ENCODE measurements at regions not wholly inside any gene's neighbourhood (a gene's known extent, or its start where the extent isn't known, plus 50 kb on each side); places are given as distances from the start of the nearest gene placed in this dataset.
"Not testable (repeated sequence)": the region's sequence is repeated elsewhere in the genome, so short reads cannot be mapped to it uniquely, and the experiment has no call there.

DNA sequence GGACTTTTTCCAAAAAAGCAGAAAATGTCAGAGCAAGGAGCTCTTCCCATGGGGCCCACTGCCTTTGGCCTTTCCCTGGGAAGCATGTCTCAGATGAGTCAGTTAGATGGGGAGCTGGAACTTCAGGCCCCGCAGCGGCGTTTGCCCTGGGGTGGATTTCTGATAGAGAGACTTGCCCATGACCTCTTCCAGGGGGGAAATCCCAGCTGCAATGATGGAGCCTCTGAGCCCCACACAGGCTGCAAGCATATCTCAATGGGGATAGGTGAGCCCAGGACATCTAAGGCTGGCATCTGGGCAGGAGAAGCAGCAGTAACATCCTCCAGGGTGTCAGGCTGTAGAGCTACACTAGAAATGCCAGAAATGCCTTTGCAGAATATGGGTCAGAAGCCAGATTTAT, 269.2 kb upstream of the TCERG1L start:
- DNase-seq (ENCODE audit: low read depth in 2 of 2), result no peak

DNA sequence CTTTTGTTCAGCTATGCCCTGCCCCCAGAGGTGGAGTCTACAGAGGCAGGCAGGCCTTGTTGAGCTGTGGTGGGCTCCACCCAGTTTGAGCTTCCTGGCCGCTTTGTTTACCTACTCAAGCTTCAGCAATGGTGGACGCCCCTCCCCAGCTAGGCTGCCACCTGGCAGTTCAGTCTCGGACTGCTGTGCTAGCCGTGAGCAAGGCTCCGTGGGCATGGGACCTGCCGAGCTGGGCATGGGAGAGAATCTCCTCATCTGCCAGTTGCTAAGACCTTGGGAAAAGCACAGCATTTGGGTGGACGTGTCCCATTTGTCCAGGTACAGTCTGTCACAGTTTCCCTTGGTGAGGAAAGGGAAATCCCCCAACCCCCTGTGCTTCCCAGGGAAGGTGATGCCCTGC, 270.0 kb upstream of the TCERG1L start:
- not testable (repeated sequence) for DNase-seq (ENCODE audit: low read depth in 2 of 2)

DNA sequence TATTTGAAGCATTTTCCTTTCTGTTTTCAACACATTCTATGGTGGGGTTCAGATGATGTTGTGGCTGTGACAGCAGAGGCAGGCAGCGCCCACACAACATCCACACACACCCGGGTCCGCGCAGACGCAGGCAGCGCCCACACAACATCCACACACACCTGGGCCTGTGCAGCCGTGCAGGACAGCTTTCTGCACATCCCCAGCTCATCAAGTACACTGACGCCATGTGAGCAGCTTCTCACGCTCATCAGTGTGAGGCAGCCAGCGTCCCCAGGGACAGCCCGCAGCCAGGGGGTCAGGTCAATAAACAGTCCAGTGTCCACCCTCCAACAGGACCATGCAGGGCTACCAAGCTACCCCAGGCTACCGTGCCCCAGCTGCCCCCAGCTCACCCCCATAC, 272.8 kb upstream of the TCERG1L start:
- no peak for DNase-seq (ENCODE audit: low read depth in 2 of 2)

DNA sequence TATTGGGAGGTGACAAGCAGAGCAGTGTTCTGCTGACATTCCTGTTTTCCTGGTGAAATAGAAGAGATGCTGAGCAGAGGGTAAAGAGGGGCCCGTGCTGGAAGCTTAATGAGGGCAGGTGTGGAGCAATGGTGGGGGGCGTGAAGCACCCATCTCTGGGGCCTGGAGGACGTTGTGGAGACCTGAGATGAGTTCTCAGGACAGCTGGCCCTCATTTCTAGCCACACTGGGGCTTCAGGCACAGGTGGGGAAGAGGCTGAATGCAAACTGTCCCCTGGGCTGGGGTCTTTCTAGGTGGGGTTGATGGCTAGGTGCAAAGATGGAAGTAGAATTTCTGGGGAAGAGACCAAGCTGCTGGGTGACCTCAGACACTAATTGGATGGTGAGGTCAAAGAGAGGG, 274.2 kb upstream of the TCERG1L start:
- DNase-seq (ENCODE audit: low read depth in 2 of 2), result no peak

DNA sequence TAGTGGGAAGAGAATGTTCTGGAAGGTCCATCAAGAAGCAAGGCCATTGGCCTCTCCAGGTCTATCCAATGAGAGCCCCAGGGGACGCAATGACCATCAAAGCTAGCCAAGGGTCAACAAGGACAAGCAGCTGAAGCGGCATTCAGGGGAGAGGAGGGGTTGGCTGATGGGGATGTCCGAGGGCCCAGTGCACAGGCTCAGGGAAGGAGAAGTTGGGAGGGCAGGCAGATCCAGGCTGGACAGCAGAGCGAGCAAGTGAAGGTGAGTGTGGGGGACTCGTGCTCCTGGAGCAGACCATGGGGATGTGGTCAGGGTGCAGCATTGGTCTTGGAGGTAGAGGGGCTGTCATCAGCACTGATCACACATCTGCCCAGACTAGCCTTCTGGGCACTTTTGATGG, 275.4 kb upstream of the TCERG1L start:
- no peak for DNase-seq (ENCODE audit: low read depth in 2 of 2)

DNA sequence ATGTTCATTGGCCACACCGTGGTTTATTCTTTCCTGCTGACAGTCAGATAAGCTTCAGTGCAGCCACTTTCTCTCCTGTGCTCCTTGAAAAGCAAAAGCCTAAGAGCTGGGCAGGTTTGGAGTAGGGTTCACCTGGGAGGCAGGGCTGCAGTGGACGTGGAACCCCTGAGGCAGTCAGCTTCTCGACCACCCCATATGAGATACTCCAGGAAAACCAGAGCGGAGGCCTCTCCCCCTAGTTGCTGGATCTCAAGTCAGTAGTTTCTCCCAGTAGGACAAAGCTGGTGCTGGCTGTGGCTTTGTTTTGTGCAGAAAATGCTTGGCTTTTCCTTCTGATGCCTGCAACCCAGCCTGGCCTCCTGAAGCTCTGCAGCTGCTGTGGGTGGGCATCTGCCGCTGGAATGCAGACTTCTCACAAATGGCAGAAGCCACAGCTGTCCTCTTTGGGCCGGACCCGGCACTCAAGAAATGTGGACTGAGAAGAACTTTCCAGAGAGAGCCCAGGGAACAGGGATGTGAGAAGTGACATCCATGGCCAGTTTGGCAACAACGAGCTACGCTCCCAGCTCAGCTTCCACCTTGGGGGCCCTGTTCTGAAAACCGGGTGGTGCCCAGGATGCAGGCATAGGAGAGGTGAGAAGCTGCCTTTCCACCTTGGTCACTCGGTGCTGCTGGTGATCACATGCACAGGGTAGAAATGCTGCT, 276.6 kb upstream of the TCERG1L start:
- DNase-seq (ENCODE audit: low read depth in 2 of 2), result no peak

DNA sequence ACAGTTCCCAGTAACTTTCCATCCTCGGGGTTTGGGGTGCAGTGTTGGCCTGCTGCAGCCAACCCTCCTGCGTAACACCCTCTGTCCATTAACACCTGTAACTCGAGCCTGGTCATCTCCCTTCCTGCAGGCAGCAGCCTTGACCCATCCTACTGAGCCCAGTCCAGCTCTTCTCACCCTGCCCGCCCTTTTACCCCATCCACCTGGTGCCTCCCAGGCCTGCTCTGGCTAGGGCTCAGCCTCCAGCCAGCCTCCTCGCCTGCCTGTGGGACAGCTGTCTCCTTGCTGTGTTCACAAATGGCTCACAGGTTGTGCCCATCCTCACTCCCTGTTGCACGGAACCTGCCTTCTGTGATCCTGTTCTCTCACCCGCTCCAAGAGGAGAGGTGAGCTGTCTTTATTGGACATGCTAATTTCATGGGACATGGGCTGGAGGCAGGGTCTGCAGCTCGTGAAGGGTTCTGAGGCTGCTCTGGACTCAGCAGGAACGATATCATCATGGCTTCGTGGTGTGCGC, 277.2 kb upstream of the TCERG1L start:
- DNase-seq (ENCODE audit: low read depth in 2 of 2), result no peak

DNA sequence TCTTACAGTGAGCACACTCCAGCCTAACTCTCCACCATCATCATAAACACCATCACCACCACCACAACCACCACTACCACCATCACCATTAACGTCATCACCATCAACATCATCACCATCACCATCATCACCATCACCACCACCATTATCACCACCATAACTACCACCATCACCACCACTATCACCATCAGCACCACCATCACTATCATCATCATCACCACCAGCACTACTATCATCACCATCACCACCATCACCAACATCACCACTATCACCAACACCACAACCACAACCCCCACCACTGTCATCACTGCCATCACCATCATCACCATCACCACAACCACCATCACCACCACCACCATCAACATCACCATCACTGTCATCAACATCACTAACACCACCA, 279.0 kb upstream of the TCERG1L start:
- DNase-seq (ENCODE audit: low read depth in 2 of 2), result no peak

DNA sequence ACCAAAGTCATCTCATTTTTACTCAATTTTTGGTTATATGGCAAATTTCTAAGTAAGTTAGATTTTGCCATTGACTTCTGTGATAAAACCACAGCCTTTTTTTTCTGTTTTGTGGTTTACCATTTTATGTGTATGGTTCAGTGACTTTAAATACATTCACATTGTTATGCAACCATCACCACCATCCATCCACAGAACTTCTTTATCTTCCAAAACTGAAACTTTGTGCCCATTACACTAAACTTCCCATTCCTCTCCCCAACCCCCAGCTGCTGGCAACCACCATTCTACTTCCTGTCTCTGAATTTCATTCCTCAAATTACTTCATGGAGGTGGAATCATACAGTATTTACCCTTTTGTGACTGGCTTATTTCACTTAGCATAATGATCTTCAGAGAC, 280.4 kb upstream of the TCERG1L start:
- no peak for DNase-seq (ENCODE audit: low read depth in 2 of 2)

DNA sequence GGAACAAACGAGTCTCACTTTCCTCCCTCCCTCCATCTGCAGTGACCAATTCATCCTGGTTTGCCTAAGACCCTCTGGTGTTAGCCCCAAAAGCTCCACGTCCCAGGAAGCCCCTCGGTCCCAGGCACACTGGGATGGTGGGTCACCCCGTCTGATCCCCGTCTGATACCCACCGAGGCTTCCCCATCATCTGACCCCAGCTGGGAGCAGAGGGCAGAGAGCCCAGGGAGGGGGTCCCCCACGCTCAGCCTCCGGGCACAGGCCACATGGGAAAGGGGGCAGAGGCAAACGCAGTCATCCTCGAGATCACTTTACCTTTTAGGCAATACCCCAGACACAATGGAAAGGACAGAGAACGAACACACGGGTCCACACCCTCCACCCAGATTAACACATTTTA, 291.6 kb upstream of the PPP2R2D start:
- no peak for DNase-seq (ENCODE audit: low read depth in 2 of 2)

DNA sequence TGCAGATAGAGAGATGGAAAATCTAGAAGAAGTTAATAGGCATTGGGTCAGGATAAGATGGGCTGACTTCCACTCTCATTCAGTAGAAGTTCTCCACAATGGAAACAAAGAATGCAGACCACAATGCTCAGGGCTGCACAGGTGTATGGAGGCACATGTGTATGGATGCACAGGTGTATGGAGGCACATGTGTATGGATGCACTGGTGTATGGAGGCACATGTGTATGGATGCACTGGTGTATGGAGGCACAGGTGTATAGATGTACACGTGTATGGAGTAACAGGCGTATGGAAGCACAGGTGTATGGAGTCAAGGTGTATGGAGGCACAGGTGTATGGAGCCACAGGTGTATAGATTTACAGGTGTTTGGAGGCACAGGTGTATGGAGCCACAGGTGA, 285.7 kb upstream of the PPP2R2D start:
- no peak for DNase-seq (ENCODE audit: low read depth in 2 of 2)

DNA sequence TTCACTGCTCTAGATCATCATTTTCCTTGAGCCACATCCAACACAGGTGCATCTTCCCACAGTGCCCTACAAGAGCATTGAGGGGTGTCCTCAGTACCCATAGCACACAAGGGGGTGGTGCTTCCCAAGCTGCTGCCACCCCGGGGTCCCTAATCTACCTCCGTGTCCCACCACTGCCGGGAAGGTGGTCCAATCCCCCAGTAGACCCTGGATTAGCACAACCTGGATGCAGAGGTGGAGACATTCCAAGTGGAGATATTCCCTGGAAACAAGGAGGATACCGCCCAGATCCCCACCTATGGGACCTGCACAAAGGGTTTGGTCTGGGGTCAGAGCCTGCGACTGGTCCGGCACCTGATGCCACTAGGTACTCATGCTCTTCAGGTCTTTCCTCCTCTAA, 284.8 kb upstream of the PPP2R2D start:
- DNase-seq (ENCODE audit: low read depth in 2 of 2), result no peak

DNA sequence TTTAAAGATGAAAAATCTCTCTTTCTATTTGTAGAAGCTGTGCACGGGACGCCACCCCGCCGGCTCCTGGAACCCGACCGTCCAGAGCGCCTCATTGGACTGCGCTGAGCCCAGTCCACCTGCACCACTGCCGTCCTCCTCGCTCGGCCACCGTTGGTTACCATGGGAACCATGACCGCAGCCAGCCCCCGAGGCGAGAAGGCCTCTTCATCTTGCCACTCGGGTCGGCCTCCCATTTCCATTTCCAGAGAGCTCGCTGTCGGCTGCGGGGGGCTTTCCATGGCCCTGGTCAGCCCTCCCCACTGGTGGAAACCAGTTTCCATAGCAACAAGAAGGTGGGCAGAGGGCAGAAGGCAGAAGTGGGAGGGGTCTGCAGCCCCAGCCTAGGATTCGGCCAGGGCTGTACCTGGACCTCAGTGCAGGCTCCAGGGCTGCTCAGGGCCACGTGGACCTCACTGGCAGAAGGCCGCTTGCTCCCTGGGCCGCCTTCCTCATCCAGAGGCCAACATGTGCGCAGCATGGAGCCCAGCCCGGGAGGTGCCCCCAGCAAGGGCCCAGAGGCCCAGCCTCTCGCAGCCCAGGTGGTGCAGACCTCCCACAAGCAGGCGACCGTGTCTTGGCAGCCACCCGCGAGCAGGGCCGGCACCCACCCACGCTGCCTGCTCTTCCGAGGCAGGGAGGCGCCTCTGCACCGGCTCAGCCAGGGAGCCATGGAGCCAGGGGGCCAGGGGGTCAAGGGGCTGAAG, 283.5 kb upstream of the PPP2R2D start:
- no peak for DNase-seq (ENCODE audit: low read depth in 2 of 2)

DNA sequence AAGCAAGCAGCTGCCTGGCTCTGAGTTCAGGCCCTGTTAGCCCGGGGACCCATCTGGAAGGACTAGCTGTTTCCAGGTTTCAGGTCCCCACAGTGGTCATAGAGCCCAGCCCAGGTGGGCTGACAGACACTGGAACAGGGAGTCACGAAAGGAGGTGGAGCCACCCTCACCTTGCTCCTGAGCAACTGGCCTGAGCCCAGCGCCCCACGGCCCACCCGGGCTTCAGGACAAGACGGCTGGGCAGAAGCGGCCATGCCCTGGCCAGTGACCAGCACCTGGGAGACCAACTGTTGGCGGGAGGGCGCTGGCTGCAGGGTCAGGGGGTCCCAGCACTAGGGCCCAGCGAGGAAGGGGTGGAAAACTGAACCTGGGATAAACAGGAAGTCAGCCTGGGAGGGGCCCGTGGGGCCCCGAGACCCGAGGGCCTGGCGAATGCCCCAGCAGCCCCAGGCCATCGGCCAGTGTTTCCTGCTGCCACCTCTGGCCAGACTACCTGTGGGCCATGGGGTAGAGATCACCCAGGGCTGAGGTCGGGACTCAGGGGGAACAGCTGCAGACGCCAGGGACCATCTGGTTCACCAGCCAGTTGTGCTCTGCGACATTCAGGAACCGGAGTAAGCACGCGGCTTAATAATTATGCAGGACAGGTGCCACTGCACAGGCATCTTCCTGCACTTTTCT, 282.1 kb upstream of the PPP2R2D start:
- no peak for DNase-seq (ENCODE audit: low read depth in 2 of 2)

DNA sequence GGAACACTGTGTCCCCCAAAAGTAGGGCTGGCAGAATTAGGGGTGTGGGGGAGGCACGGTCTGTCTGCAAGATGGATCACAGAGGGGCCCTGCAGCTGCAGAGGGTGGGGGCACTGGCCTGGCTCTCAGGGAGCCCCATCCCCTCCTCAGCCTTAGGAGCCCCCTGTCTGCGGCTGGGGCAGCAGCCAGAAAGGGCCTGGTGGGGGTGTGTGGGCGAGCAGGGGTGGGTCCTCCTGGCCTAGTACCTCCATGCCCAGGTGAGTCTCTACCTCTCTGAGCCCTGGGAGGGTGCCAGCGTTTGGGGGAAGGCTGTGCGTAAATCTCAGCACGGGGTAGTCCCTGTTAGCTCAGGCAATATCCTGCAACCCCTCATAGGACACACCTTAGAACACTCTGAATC, 280.5 kb upstream of the PPP2R2D start:
- DNase-seq (ENCODE audit: low read depth in 2 of 2), result no peak

DNA sequence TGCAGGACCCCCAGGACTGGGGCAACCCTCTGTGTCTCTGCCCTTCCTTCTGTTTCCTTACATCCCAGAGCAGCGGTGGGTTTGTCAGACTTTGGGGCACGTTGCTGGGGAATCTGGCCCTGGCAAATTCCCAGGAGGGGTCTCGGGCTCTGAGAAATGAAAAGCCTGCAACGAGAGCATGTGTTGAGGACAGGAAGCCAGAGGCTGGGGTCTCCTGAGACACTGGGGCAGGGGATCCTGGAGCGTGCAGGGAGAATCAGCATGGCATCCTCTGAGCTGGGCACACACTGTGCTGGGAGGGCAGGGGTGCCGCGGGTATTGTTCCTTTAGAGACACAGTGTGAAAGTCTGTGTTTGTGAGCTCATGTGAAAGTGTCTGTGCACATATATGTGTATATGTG, 279.9 kb upstream of the PPP2R2D start:
- DNase-seq (ENCODE audit: low read depth in 2 of 2), result no peak

DNA sequence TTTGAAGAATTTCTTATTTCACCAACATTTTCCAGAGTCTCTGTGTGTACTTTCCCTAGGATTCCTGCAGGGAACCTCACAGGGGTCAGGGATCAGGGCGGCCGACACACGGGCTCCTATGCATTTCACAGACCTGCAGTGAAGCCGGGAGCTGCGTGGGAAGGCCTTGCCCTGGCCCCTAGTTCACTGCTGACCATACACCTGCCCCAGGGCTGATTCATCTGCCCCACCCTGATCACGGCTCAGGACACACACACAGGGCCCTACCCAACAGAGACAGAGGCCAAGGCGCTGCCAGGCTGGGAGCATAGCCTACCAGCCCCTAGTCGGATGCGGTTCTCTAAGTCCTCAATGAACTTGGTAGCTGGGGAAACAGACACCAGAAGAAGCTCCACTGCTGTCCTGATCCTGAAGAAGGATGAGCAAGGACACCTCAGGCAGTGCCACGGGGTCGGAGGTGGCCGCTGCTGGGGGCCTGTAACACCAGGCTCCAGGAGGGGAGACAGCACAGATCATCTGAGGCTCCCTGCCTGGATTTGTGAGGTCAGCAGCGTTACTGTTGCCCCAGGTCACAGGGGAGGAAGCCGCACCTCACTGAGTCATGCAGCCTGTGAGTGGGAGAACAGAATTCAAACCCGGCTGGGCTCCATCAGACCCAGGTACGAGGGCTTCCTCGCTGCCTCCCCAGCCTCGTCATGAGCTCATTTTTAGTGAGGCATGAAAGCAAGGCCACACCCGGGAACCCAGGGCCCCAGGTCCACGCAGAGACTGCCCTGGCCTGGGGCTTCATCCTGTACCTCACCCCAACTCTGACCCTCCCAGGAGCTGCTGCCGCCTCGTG, 278.8 kb upstream of the PPP2R2D start:
- no peak for DNase-seq (ENCODE audit: low read depth in 2 of 2)

DNA sequence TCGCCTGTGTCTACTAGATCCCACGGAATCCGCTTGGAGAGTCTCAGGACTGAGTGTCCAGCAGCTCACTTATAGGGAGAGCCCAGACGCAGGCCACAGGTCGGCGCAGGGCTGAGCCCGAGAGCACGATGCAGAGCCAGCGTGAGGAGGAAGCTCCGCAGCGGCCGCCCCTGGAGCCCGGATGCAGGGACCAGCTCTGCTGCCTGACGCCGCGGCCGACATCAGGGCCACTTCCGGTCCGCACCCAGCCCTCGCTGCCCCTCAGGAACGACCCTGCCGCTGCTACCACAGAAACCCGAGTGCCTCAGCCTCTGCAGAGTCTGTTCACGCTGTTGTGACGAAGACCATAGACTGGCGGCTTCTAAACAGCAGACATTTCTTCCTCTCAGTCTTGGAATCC, 275.8 kb upstream of the PPP2R2D start:
- DNase-seq (ENCODE audit: low read depth in 2 of 2), result no peak

DNA sequence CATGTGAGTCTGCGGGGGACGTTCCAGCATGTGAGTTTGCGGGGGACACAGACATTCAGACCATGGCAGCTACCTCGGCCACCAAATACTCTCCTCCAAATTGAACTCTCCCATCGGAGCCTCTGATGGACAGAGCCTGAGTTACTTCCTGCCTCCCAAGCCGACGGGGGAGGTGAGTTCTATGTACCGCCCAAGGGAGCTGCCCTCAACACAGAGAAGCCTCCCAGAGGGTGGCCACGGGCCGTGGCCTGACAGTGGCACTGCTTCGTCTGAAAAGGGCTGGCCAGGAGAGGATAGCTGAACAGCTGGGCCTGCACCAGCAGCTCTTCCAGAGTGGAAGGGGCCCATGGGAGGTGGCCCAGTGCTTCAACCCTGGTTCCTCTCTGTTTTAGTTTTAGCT, 274.5 kb upstream of the PPP2R2D start:
- DNase-seq (ENCODE audit: low read depth in 2 of 2), result no peak

DNA sequence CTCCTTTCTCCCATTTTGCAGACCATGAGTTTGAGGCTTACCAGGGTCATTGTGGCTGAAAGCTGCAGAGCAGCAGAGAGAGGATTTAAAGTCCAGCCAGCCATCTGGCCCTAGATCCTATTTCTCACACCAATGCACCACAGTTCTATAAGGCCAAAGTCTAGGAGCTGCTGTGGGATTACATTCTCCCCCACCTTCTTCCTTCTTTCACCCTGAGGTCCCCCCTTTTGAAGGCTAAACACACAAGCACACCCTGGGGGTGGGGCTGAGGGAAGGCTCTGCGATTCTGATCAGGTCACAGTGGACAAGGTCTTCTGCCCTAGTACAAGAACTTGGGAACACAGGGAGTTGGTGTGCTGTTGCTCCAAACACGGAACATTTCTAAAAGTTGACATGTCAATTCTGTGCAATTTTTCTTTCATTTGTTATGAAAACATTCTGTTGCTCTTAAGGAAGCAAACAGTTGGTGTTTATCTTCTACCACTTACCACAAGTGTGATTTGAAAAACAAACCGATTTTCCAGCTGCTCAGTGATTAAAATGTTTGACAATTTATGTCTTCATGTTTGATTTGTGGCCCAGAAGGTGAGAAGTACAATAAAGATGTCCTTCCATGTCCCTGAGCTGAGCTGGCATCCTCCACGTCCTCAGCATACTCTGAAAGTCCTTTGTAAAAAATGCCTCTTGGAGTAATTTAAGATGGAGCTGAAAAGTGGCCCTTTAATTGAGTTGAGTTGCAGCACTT, 271.6 kb upstream of the PPP2R2D start:
- no peak for DNase-seq (ENCODE audit: low read depth in 2 of 2)

DNA sequence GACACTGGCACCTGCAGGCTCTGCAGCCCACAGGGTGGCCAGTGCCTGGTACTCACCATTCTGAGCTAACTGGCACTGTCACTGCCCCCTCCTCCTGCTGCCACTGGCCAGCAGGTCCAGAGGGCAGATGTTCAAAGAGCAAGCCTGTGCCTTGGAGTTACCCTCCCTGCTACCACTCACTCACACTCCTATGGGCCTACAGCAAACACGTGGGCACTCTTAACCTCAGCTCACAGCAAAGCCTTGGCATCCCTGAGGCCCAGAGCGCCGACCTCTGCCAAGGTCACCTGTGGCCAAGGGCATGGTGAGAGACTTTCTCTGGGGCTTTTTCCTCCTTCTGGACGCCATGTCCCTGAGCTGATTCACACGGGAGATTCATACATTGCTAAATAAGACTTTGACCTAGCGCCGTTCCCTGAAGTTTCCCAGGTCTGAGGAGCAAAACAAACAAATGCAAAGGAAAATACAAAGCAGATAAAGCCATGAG, 270.0 kb upstream of the PPP2R2D start:
- no peak for DNase-seq (ENCODE audit: low read depth in 2 of 2)

All from stimulated activated CD8-positive, alpha-beta memory T cell treated with anti-CD3 and anti-CD28 coated beads, Interleukin-7, amount 100 ng/mL, for 4 hours (primary cell).